HEK293 (cell line): ENCODE measurements at regions not wholly inside any gene's neighbourhood (a gene's known extent, or its start where the extent isn't known, plus 50 kb on each side); places are given as distances from the start of the nearest gene placed in this dataset.

Source experiments
- CTCF ChIA-PET: fragments of 350-600 bp; formaldehyde crosslinking; extraction: SDS; loops from one replicate; lab custom pipeline; 2021; ENCODE audit warnings: antibody characterized with exemption; lab: Yijun Ruan, JAX
- POLR2A ChIA-PET: fragments of 300-600 bp; formaldehyde crosslinking; extraction: SDS; loops from one replicate; lab custom pipeline; 2020; ENCODE audit warnings: antibody characterized with exemption, inconsistent platforms; lab: Yijun Ruan, JAX
- H3K27ac ChIP-seq: fragments of 200-500 bp; sonication (Bioruptor generic); 2 replicates; pipeline ENCODE4 v1.5.1; 2014; ENCODE audit warnings: low read depth, low read length, control low read depth, inconsistent platforms; ENCODE audit errors: extremely low read depth
- H3K36me3 ChIP-seq, 2 experiments: fragments of 200-500 bp in 1 of 2; sonication (Bioruptor generic) in 1 of 2; 1 replicate in 1 of 2; 2 replicates in 1 of 2; pipeline ENCODE4 v1.5.1; 2014 to 2017; ENCODE audit warnings: inconsistent platforms in 2 of 2, low read length in 2 of 2; ENCODE audit not compliant: control insufficient read depth in 2 of 2, insufficient read depth in 1 of 2
- H3K4me1 ChIP-seq: fragments of 200-500 bp; sonication (Bioruptor generic); 2 replicates; pipeline ENCODE4 v1.5.1; 2014; ENCODE audit warnings: mild to moderate bottlenecking, low read length, inconsistent platforms; ENCODE audit not compliant: control insufficient read depth, insufficient read depth
- H3K4me3 ChIP-seq: 2 replicates; pipeline ENCODE4 v1.5.1; 2011; ENCODE audit warnings: low read depth, mild to moderate bottlenecking, control low read depth, low read length, moderate library complexity
- H3K9me3 ChIP-seq: fragments of 200-500 bp; sonication (Bioruptor generic); 2 replicates; pipeline ENCODE4 v1.5.1; 2014; ENCODE audit warnings: low read depth, low read length, inconsistent platforms; ENCODE audit not compliant: control insufficient read depth, insufficient read depth
- KLF10 ChIP-seq: fragments of 450-650 bp; IDR thresholded peaks from 2 replicates; pipeline ENCODE4 v1.5.1; 2018; ENCODE audit warnings: missing biosample characterization, mild to moderate bottlenecking, missing genetic modification characterization
- OVOL3 ChIP-seq: fragments of 450-650 bp; formaldehyde crosslinking; IDR thresholded peaks from 2 replicates; pipeline ENCODE4 v1.5.1; 2016; ENCODE audit warnings: missing biosample characterization, missing genetic modification characterization
- ZNF174 ChIP-seq: fragments of 450-650 bp; formaldehyde crosslinking; IDR thresholded peaks from 2 replicates; pipeline ENCODE4 v1.5.0; 2017; ENCODE audit warnings: missing biosample characterization, mild to moderate bottlenecking, missing genetic modification characterization
- ZNF184 ChIP-seq: fragments of 450-650 bp; IDR thresholded peaks from 2 replicates; pipeline ENCODE4 v1.5.1; 2018; ENCODE audit warnings: missing biosample characterization, mild to moderate bottlenecking, missing genetic modification characterization
- ZNF350 ChIP-seq: fragments of 450-650 bp; formaldehyde crosslinking; IDR thresholded peaks from 2 replicates; pipeline ENCODE4 v1.5.0; 2017; ENCODE audit warnings: missing biosample characterization, mild to moderate bottlenecking, missing genetic modification characterization
- ZNF416 ChIP-seq: fragments of 450-650 bp; formaldehyde crosslinking; IDR thresholded peaks from 2 replicates; pipeline ENCODE4 v1.5.1; 2016; ENCODE audit warnings: missing biosample characterization, missing genetic modification characterization
- ZNF510 ChIP-seq: fragments of 450-650 bp; formaldehyde crosslinking; IDR thresholded peaks from 2 replicates; pipeline ENCODE4 v1.5.1; 2018; ENCODE audit warnings: mild to moderate bottlenecking, missing genetic modification characterization, missing biosample characterization; ENCODE audit not compliant: insufficient replicate concordance
- ZNF596 ChIP-seq: fragments of 450-650 bp; IDR thresholded peaks from 2 replicates; pipeline ENCODE4 v1.5.0; 2018; ENCODE audit warnings: missing biosample characterization, mild to moderate bottlenecking, missing genetic modification characterization, moderate library complexity
- ZNF785 ChIP-seq: fragments of 450-650 bp; formaldehyde crosslinking; IDR thresholded peaks from 2 replicates; pipeline ENCODE4 v1.5.1; 2016; ENCODE audit warnings: missing biosample characterization, missing genetic modification characterization
- TF ChIP-seq, protein P1 (sequence below): fragments of 450-650 bp; formaldehyde crosslinking; IDR thresholded peaks from 2 replicates; pipeline ENCODE4 v1.5.1; 2016; ENCODE audit warnings: missing biosample characterization, missing genetic modification characterization
- TF ChIP-seq, protein P2 (sequence below): fragments of 450-650 bp; formaldehyde crosslinking; IDR thresholded peaks from 2 replicates; pipeline ENCODE4 v1.5.1; 2016; ENCODE audit warnings: missing biosample characterization, missing genetic modification characterization
- TF ChIP-seq, protein P3 (sequence below): fragments of 450-650 bp; formaldehyde crosslinking; IDR thresholded peaks from 2 replicates; pipeline ENCODE4 v1.5.1; 2016; ENCODE audit warnings: missing biosample characterization, missing genetic modification characterization
- TF ChIP-seq, protein P4 (sequence below): fragments of 450-650 bp; formaldehyde crosslinking; IDR thresholded peaks from 2 replicates; pipeline ENCODE4 v1.5.1; 2016; ENCODE audit warnings: missing biosample characterization, missing genetic modification characterization

DNA sequence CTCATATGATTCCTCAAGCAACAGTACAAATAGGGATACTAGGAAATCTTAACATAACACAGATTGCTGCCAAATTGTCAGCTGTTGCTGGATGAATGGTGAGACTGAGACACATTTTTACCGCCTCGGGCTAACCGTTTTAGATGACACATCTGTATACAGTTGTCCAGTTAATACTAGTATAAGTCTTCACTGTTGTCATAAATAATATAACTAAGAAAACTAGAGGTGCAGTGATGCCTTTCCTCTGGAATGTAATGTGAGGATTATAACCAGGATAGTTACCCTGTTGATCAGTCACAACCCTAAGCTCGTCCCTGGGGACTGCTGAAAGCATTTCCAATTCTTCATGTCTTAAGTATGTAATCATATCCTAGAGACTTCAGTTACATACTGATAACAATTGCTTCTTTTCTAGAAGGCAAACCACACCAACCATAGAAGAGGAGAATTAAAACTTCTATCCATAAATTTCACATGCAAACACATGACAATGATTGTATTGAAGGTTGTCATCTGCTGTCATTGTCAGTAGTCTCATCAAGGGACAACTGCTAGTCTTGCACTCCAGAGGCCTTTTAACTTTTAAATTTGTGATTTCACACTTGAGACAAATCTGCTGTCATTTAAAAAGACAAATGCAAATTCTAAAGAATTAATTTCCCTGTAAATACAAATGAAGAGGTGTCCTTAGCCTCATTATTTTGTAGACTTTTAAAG is 100.4 kb upstream of the SEMA3D start:
- Histone ChIP-seq H3K27ac (no peak overlapping the region), H3K36me3 (no peaks in the 10 kb centered on the region), H3K4me1 (no peaks in the 10 kb centered on the region), H3K4me3 (no peak overlapping the region), H3K9me3 (no peaks in the 10 kb centered on the region)
- CTCF ChIA-PET, result no interaction called here
- POLR2A ChIA-PET, result no interaction called here
- no peak for TF ChIP-seq ZNF785 (tag by site-specific recombination)

GRCh38 chr7:85286446-85286845 is 99.6 kb upstream of the SEMA3D start:
- Histone ChIP-seq H3K9me3 (no peaks in the 10 kb centered on the region), H3K27ac (no peak overlapping the region), H3K4me3 (no peak overlapping the region), H3K36me3 (no peaks in the 10 kb centered on the region), H3K4me1 (no peaks in the 10 kb centered on the region)
- POLR2A ChIA-PET, result no interaction called here
- TF ChIP-seq, protein P1, sequence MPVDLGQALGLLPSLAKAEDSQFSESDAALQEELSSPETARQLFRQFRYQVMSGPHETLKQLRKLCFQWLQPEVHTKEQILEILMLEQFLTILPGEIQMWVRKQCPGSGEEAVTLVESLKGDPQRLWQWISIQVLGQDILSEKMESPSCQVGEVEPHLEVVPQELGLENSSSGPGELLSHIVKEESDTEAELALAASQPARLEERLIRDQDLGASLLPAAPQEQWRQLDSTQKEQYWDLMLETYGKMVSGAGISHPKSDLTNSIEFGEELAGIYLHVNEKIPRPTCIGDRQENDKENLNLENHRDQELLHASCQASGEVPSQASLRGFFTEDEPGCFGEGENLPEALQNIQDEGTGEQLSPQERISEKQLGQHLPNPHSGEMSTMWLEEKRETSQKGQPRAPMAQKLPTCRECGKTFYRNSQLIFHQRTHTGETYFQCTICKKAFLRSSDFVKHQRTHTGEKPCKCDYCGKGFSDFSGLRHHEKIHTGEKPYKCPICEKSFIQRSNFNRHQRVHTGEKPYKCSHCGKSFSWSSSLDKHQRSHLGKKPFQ, result no peak
- TF ChIP-seq ZNF174 (tag by site-specific recombination), result no peak
- no peak for TF ChIP-seq ZNF350
- no peak for TF ChIP-seq KLF10 (tag by site-specific recombination)
- TF ChIP-seq ZNF596, result no peak
- TF ChIP-seq, protein P2, sequence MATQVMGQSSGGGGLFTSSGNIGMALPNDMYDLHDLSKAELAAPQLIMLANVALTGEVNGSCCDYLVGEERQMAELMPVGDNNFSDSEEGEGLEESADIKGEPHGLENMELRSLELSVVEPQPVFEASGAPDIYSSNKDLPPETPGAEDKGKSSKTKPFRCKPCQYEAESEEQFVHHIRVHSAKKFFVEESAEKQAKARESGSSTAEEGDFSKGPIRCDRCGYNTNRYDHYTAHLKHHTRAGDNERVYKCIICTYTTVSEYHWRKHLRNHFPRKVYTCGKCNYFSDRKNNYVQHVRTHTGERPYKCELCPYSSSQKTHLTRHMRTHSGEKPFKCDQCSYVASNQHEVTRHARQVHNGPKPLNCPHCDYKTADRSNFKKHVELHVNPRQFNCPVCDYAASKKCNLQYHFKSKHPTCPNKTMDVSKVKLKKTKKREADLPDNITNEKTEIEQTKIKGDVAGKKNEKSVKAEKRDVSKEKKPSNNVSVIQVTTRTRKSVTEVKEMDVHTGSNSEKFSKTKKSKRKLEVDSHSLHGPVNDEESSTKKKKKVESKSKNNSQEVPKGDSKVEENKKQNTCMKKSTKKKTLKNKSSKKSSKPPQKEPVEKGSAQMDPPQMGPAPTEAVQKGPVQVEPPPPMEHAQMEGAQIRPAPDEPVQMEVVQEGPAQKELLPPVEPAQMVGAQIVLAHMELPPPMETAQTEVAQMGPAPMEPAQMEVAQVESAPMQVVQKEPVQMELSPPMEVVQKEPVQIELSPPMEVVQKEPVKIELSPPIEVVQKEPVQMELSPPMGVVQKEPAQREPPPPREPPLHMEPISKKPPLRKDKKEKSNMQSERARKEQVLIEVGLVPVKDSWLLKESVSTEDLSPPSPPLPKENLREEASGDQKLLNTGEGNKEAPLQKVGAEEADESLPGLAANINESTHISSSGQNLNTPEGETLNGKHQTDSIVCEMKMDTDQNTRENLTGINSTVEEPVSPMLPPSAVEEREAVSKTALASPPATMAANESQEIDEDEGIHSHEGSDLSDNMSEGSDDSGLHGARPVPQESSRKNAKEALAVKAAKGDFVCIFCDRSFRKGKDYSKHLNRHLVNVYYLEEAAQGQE (tag by site-specific recombination), result no peak
- no peak for TF ChIP-seq ZNF184 (tag by site-specific recombination)
- TF ChIP-seq ZNF416 (tag by site-specific recombination), result no peak
- TF ChIP-seq ZNF510 (tag by site-specific recombination), result no peak
- TF ChIP-seq ZNF785 (tag by site-specific recombination), result no peak
- TF ChIP-seq, all 188 proteins: peak for 0
- CTCF ChIA-PET, result interaction anchor here (0.6 kb wide), 1 partner anchor 27 kb away, joined by 5 read pairs; no protein-coding TSS in a partner anchor

- no peak overlapping the region for H3K4me3 ChIP-seq
- H3K36me3 ChIP-seq, result no peaks in the 10 kb centered on the region
- POLR2A ChIA-PET, result no interaction called here
- no peaks in the 10 kb centered on the region for H3K9me3 ChIP-seq
- no peak for TF ChIP-seq OVOL3 (tag by site-specific recombination)
- TF ChIP-seq, protein P3, sequence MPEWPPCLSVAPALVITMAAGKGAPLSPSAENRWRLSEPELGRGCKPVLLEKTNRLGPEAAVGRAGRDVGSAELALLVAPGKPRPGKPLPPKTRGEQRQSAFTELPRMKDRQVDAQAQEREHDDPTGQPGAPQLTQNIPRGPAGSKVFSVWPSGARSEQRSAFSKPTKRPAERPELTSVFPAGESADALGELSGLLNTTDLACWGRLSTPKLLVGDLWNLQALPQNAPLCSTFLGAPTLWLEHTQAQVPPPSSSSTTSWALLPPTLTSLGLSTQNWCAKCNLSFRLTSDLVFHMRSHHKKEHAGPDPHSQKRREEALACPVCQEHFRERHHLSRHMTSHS (tag by site-specific recombination), result no peak
- TF ChIP-seq, protein P4, sequence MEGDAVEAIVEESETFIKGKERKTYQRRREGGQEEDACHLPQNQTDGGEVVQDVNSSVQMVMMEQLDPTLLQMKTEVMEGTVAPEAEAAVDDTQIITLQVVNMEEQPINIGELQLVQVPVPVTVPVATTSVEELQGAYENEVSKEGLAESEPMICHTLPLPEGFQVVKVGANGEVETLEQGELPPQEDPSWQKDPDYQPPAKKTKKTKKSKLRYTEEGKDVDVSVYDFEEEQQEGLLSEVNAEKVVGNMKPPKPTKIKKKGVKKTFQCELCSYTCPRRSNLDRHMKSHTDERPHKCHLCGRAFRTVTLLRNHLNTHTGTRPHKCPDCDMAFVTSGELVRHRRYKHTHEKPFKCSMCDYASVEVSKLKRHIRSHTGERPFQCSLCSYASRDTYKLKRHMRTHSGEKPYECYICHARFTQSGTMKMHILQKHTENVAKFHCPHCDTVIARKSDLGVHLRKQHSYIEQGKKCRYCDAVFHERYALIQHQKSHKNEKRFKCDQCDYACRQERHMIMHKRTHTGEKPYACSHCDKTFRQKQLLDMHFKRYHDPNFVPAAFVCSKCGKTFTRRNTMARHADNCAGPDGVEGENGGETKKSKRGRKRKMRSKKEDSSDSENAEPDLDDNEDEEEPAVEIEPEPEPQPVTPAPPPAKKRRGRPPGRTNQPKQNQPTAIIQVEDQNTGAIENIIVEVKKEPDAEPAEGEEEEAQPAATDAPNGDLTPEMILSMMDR (tag by site-specific recombination), result no peak
- H3K4me1 ChIP-seq, result no peaks in the 10 kb centered on the region
- CTCF ChIA-PET, result no interaction called here
- no peak overlapping the region for H3K27ac ChIP-seq
Measured at GRCh38 chr7:85285527-85285926, 98.7 kb upstream of the SEMA3D start.
